ENCODE measurements at regions not wholly inside any gene's neighbourhood (a gene's known extent, or its start where the extent isn't known, plus 50 kb on each side); places are given as distances from the start of the nearest gene placed in this dataset.

DNA sequence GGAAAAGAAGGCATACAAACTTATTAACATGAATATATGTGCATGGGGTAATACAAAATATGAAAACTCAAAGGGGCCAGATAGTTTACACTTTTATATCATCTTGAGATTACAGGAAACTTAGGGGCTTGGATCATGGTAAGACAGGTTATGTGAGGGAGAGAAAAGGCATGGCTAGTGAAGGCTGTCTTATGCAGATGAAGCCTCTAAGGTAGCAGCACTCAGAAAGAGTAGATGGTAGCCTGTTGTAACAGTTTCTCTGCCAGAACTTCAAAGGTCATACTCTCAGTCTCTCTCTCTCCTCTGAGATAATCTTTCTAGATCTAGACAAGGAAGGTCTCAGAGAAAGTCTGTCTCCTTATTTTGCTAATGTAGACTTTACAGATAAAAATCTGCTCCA, 57.2 kb upstream of the FGF10 start (continued):
- TF ChIP-seq, protein P1, sequence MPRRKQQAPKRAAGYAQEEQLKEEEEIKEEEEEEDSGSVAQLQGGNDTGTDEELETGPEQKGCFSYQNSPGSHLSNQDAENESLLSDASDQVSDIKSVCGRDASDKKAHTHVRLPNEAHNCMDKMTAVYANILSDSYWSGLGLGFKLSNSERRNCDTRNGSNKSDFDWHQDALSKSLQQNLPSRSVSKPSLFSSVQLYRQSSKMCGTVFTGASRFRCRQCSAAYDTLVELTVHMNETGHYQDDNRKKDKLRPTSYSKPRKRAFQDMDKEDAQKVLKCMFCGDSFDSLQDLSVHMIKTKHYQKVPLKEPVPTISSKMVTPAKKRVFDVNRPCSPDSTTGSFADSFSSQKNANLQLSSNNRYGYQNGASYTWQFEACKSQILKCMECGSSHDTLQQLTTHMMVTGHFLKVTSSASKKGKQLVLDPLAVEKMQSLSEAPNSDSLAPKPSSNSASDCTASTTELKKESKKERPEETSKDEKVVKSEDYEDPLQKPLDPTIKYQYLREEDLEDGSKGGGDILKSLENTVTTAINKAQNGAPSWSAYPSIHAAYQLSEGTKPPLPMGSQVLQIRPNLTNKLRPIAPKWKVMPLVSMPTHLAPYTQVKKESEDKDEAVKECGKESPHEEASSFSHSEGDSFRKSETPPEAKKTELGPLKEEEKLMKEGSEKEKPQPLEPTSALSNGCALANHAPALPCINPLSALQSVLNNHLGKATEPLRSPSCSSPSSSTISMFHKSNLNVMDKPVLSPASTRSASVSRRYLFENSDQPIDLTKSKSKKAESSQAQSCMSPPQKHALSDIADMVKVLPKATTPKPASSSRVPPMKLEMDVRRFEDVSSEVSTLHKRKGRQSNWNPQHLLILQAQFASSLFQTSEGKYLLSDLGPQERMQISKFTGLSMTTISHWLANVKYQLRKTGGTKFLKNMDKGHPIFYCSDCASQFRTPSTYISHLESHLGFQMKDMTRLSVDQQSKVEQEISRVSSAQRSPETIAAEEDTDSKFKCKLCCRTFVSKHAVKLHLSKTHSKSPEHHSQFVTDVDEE (CRISPR knock-in tag; IDR thresholded peaks at IDR 0.05): no peak

DNA sequence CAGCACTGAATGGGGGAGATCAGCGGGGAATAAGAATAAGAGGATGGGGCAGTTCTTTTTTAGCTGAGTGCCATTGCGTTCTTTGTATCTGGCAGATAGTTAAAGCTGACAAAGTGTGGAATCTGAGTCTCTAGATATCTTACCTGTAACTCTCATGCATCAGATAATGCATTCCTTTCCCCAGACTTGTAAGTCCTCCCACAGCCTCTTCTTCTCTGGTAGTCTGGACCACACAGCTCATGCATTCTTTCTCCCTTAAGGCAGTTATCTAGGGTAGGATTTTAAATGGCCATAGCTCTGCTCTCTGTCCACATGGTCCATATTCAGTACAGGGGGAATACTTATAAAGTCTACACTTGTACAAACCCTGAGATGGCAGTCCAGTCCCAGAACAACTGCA, 54.0 kb upstream of the FGF10 start:
- ATAC-seq: no peak
- TF ChIP-seq, protein P2, sequence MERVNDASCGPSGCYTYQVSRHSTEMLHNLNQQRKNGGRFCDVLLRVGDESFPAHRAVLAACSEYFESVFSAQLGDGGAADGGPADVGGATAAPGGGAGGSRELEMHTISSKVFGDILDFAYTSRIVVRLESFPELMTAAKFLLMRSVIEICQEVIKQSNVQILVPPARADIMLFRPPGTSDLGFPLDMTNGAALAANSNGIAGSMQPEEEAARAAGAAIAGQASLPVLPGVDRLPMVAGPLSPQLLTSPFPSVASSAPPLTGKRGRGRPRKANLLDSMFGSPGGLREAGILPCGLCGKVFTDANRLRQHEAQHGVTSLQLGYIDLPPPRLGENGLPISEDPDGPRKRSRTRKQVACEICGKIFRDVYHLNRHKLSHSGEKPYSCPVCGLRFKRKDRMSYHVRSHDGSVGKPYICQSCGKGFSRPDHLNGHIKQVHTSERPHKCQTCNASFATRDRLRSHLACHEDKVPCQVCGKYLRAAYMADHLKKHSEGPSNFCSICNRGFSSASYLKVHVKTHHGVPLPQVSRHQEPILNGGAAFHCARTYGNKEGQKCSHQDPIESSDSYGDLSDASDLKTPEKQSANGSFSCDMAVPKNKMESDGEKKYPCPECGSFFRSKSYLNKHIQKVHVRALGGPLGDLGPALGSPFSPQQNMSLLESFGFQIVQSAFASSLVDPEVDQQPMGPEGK (CRISPR knock-in tag; IDR thresholded peaks at IDR 0.05; ENCODE audit: borderline replicate concordance): no peak
- TF ChIP-seq ARNTL (CRISPR knock-in tag; IDR thresholded peaks at IDR 0.05; ENCODE audit: borderline replicate concordance, low read depth) (no peak), ZNF565 (CRISPR knock-in tag; conservative IDR thresholded peaks at IDR 0.05; ENCODE audit: low read depth) (no peak), ISL1 (CRISPR knock-in tag; IDR thresholded peaks at IDR 0.05) (no peak), ZNF8 (CRISPR knock-in tag; IDR thresholded peaks at IDR 0.05) (no peak)

DNA sequence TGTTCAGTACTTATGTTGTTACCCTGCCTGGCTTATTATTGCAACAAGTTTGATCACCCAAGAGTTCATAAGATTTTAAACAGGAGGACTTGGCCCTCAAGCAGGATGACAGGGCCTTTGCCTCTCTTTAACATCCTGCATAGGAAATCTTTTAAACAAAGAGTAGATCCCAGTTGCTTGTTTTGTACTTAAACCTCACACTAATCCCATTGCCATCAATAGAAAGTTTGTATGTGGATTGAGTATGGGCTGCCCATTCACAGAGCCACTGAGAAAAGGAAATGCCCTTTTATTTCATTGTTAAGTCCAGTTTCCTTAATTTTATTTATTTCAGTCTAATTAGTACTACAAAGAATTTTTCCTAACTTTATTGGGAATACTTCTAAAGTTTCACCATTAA, 52.2 kb upstream of the FGF10 start:
- TF ChIP-seq TCF4 (CRISPR knock-in tag; IDR thresholded peaks at IDR 0.05; ENCODE audit: borderline replicate concordance) (no peak), ZNF565 (CRISPR knock-in tag; conservative IDR thresholded peaks at IDR 0.05; ENCODE audit: low read depth) (no peak), RARB (CRISPR knock-in tag; IDR thresholded peaks at IDR 0.05) (no peak), ZNF8 (CRISPR knock-in tag; IDR thresholded peaks at IDR 0.05) (no peak), BACH2 (CRISPR knock-in tag; IDR thresholded peaks at IDR 0.05; ENCODE audit: borderline replicate concordance) (no peak), CSDC2 (CRISPR knock-in tag; IDR thresholded peaks at IDR 0.05) (no peak), PPARA (CRISPR knock-in tag; IDR thresholded peaks at IDR 0.05; ENCODE audit: borderline replicate concordance) (no peak), ZC3H10 (CRISPR knock-in tag; IDR thresholded peaks at IDR 0.05) (no peak), ESRRG (CRISPR knock-in tag; IDR thresholded peaks at IDR 0.05) (no peak), ZNF70 (CRISPR knock-in tag; IDR thresholded peaks at IDR 0.05) (no peak), ZFP30 (CRISPR knock-in tag; IDR thresholded peaks at IDR 0.05) (no peak)
- TF ChIP-seq, protein P3, sequence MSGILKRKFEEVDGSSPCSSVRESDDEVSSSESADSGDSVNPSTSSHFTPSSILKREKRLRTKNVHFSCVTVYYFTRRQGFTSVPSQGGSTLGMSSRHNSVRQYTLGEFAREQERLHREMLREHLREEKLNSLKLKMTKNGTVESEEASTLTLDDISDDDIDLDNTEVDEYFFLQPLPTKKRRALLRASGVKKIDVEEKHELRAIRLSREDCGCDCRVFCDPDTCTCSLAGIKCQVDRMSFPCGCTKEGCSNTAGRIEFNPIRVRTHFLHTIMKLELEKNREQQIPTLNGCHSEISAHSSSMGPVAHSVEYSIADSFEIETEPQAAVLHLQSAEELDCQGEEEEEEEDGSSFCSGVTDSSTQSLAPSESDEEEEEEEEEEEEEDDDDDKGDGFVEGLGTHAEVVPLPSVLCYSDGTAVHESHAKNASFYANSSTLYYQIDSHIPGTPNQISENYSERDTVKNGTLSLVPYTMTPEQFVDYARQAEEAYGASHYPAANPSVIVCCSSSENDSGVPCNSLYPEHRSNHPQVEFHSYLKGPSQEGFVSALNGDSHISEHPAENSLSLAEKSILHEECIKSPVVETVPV (CRISPR knock-in tag; IDR thresholded peaks at IDR 0.05): no peak
- TF ChIP-seq, protein P1 (CRISPR knock-in tag; IDR thresholded peaks at IDR 0.05): no peak
- TF ChIP-seq, protein P4, sequence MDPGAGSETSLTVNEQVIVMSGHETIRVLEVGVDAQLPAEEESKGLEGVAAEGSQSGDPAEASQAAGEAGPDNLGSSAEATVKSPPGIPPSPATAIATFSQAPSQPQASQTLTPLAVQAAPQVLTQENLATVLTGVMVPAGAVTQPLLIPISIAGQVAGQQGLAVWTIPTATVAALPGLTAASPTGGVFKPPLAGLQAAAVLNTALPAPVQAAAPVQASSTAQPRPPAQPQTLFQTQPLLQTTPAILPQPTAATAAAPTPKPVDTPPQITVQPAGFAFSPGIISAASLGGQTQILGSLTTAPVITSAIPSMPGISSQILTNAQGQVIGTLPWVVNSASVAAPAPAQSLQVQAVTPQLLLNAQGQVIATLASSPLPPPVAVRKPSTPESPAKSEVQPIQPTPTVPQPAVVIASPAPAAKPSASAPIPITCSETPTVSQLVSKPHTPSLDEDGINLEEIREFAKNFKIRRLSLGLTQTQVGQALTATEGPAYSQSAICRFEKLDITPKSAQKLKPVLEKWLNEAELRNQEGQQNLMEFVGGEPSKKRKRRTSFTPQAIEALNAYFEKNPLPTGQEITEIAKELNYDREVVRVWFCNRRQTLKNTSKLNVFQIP (CRISPR knock-in tag; IDR thresholded peaks at IDR 0.05; ENCODE audit: borderline replicate concordance, low read depth): no peak
- TF ChIP-seq, protein P5, sequence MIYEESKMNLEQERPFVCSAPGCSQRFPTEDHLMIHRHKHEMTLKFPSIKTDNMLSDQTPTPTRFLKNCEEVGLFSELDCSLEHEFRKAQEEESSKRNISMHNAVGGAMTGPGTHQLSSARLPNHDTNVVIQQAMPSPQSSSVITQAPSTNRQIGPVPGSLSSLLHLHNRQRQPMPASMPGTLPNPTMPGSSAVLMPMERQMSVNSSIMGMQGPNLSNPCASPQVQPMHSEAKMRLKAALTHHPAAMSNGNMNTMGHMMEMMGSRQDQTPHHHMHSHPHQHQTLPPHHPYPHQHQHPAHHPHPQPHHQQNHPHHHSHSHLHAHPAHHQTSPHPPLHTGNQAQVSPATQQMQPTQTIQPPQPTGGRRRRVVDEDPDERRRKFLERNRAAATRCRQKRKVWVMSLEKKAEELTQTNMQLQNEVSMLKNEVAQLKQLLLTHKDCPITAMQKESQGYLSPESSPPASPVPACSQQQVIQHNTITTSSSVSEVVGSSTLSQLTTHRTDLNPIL (CRISPR knock-in tag; IDR thresholded peaks at IDR 0.05; ENCODE audit: low read depth): no peak
- ATAC-seq: no peak
